ENCODE measurements at regions not wholly inside any gene's neighbourhood (a gene's known extent, or its start where the extent isn't known, plus 50 kb on each side); places are given as distances from the start of the nearest gene placed in this dataset.

DNA sequence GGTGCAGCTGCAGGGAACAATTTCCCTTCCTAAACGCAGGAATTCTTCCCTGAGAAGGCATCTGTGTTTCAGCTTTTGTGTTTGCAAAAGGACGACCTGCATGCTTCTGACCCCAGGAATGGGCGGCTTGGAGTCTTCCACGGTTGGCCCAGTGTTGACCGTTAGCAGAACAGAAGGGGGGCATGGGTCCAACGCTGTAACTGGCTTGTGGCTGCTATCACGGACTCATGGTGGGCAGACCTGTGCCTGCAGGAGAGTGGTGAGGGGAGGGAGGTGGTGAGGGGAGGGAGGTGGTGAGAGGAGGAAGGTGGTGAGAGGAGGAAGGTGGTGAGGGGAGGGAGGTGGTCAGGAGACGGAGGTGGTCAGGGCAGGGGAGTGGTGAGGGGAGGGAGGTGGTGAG is 388.6 kb upstream of the IRX4 start:
- TF ChIP-seq POLR2A (IDR thresholded peaks at IDR 0.05) (no peak), CTCF (IDR thresholded peaks at IDR 0.05) (no peak)

All from ovary (tissue), 3 donors.